GM23338 (cell line): ENCODE measurements at regions not wholly inside any gene's neighbourhood (a gene's known extent, or its start where the extent isn't known, plus 50 kb on each side); places are given as distances from the start of the nearest gene placed in this dataset.

ENCODE experiments used
- ATAC-seq: fragments of 200-7000 bp; cut with Tn5 transposase; 3 replicates; pipeline ENCODE4 v1.9.1; 2020
- DNase-seq: peaks from one replicate; pipeline ENCODE4 v3.0.0-alpha.2; 2015; ENCODE audit warnings: low spot score
- H2AFZ ChIP-seq: fragments of 200-600 bp; sonication (generic); 2 replicates; pipeline ENCODE4 v1.8.0; 2016; ENCODE audit warnings: antibody characterized with exemption, mild to moderate bottlenecking, moderate library complexity
- H3F3A ChIP-seq: fragments of 200-600 bp; sonication (generic); replicated peaks from 2 replicates; pipeline ENCODE4 v1.8.0; 2017; ENCODE audit warnings: antibody characterized with exemption, mixed run types, low read depth
- H3K27ac ChIP-seq: fragments of 200-600 bp; sonication (generic); 2 replicates; pipeline ENCODE4 v1.6.1; 2016; ENCODE audit warnings: low read depth
- H3K27me3 ChIP-seq: fragments of 200-600 bp; sonication (generic); 2 replicates; pipeline ENCODE4 v1.8.0; 2016; ENCODE audit warnings: mild to moderate bottlenecking, mixed run types, moderate library complexity; ENCODE audit not compliant: insufficient read depth
- H3K36me3 ChIP-seq: fragments of 200-600 bp; sonication (generic); 2 replicates; pipeline ENCODE4 v1.8.0; 2016; ENCODE audit warnings: mild to moderate bottlenecking; ENCODE audit not compliant: insufficient read depth
- H3K4me1 ChIP-seq: fragments of 200-600 bp; sonication (generic); 2 replicates; pipeline ENCODE4 v1.8.0; 2016; ENCODE audit warnings: mild to moderate bottlenecking, moderate library complexity; ENCODE audit not compliant: insufficient read depth
- H3K4me2 ChIP-seq: fragments of 200-600 bp; sonication (generic); 2 replicates; pipeline ENCODE4 v1.7.1; 2017; ENCODE audit warnings: mixed run types
- H3K4me3 ChIP-seq: fragments of 200-600 bp; sonication (generic); 2 replicates; pipeline ENCODE4 v1.6.1; 2016; ENCODE audit warnings: mixed run types
- H3K79me2 ChIP-seq: fragments of 200-600 bp; sonication (generic); replicated peaks from 2 replicates; pipeline ENCODE4 v1.8.0; 2017; ENCODE audit warnings: mild to moderate bottlenecking; ENCODE audit not compliant: insufficient read depth
- H3K9me2 ChIP-seq: fragments of 200-600 bp; sonication (generic); 2 replicates; pipeline ENCODE4 v1.8.0; 2017; ENCODE audit not compliant: insufficient read depth
- H4K20me1 ChIP-seq: fragments of 200-600 bp; sonication (generic); replicated peaks from 2 replicates; pipeline ENCODE4 v1.8.0; 2017; ENCODE audit warnings: mild to moderate bottlenecking; ENCODE audit not compliant: insufficient read depth
- H3K27ac Mint-ChIP-seq: 2 replicates; pipeline ENCODE4 v1.8.0; 2020; ENCODE audit warnings: inconsistent platforms, mild to moderate bottlenecking, moderate library complexity, mixed read lengths
- H3K27me3 Mint-ChIP-seq: 3 replicates; pipeline ENCODE4 v1.8.0; 2022; ENCODE audit warnings: low read depth, mild to moderate bottlenecking, moderate library complexity, mixed read lengths, inconsistent platforms; ENCODE audit not compliant: insufficient read depth, poor library complexity
- H3K36me3 Mint-ChIP-seq: 3 replicates; pipeline ENCODE4 v1.8.0; 2021; ENCODE audit warnings: low read depth, mild to moderate bottlenecking, inconsistent platforms, moderate library complexity, mixed read lengths
- H3K4me1 Mint-ChIP-seq: 3 replicates; pipeline ENCODE4 v1.8.0; 2020; ENCODE audit warnings: mild to moderate bottlenecking, inconsistent platforms, mixed read lengths
- H3K4me3 Mint-ChIP-seq: 3 replicates; pipeline ENCODE4 v1.8.0; 2021; ENCODE audit warnings: moderate library complexity, mild to moderate bottlenecking, inconsistent platforms, mixed read lengths
- H3K9me3 Mint-ChIP-seq: 3 replicates; pipeline ENCODE4 v1.8.0; 2020; ENCODE audit warnings: moderate library complexity, mild to moderate bottlenecking, inconsistent platforms, mixed read lengths
- CTCF ChIP-seq, 2 experiments: fragments of 200-600 bp in 1 of 2; sonication (generic) in 1 of 2; conservative IDR thresholded peaks; 2 replicates each; pipeline versions ENCODE4 v1.5.1 to v1.6.1; 2016 to 2017; ENCODE audit warnings: antibody characterized with exemption in 2 of 2, low read depth in 2 of 2, mild to moderate bottlenecking in 2 of 2, moderate library complexity in 1 of 2
- JUNB ChIP-seq: IDR thresholded peaks from one replicate; pipeline ENCODE4 v1.6.1; 2016; ENCODE audit warnings: antibody characterized with exemption; ENCODE audit not compliant: unreplicated experiment
- NANOG ChIP-seq: IDR thresholded peaks from 2 replicates; pipeline ENCODE4 v1.6.1; 2016; ENCODE audit warnings: antibody characterized with exemption, borderline replicate concordance
- ZNF331 ChIP-seq: fragments of 250-450 bp; sonication (Bioruptor Pico); IDR thresholded peaks from 2 replicates; pipeline ENCODE4 v1.5.0; 2020; ENCODE audit warnings: low read depth, mild to moderate bottlenecking, moderate library complexity
- TF ChIP-seq, protein P1 (sequence below): fragments of 250-450 bp; sonication (Bioruptor Pico); IDR thresholded peaks from 2 replicates; pipeline ENCODE4 v1.5.0; 2020; ENCODE audit warnings: mild to moderate bottlenecking, moderate library complexity
- TF ChIP-seq, protein P2 (sequence below): IDR thresholded peaks from 2 replicates; pipeline ENCODE4 v1.6.1; 2016; ENCODE audit warnings: antibody characterized with exemption

DNA sequence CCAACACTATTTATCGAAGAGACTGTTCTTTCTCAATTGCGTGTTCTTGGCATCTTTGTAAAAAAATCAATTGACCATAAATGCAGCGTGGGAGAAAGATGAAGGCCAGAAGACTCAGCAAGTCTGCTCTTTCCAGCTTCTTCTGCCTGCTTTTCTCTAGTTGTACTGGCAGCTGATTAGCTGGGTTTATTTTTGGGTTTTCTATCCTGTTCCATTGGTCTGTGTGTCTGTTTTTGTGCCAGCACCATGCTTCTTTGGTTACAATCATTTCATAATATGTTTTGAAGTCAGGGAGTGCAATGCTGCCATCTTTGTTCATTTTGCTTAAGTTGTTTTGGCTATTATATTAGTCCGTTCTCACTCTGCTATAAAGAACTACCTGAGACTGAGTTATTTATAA is 201.8 kb upstream of the B3GALT2 start (continued):
- TF ChIP-seq, protein P1, sequence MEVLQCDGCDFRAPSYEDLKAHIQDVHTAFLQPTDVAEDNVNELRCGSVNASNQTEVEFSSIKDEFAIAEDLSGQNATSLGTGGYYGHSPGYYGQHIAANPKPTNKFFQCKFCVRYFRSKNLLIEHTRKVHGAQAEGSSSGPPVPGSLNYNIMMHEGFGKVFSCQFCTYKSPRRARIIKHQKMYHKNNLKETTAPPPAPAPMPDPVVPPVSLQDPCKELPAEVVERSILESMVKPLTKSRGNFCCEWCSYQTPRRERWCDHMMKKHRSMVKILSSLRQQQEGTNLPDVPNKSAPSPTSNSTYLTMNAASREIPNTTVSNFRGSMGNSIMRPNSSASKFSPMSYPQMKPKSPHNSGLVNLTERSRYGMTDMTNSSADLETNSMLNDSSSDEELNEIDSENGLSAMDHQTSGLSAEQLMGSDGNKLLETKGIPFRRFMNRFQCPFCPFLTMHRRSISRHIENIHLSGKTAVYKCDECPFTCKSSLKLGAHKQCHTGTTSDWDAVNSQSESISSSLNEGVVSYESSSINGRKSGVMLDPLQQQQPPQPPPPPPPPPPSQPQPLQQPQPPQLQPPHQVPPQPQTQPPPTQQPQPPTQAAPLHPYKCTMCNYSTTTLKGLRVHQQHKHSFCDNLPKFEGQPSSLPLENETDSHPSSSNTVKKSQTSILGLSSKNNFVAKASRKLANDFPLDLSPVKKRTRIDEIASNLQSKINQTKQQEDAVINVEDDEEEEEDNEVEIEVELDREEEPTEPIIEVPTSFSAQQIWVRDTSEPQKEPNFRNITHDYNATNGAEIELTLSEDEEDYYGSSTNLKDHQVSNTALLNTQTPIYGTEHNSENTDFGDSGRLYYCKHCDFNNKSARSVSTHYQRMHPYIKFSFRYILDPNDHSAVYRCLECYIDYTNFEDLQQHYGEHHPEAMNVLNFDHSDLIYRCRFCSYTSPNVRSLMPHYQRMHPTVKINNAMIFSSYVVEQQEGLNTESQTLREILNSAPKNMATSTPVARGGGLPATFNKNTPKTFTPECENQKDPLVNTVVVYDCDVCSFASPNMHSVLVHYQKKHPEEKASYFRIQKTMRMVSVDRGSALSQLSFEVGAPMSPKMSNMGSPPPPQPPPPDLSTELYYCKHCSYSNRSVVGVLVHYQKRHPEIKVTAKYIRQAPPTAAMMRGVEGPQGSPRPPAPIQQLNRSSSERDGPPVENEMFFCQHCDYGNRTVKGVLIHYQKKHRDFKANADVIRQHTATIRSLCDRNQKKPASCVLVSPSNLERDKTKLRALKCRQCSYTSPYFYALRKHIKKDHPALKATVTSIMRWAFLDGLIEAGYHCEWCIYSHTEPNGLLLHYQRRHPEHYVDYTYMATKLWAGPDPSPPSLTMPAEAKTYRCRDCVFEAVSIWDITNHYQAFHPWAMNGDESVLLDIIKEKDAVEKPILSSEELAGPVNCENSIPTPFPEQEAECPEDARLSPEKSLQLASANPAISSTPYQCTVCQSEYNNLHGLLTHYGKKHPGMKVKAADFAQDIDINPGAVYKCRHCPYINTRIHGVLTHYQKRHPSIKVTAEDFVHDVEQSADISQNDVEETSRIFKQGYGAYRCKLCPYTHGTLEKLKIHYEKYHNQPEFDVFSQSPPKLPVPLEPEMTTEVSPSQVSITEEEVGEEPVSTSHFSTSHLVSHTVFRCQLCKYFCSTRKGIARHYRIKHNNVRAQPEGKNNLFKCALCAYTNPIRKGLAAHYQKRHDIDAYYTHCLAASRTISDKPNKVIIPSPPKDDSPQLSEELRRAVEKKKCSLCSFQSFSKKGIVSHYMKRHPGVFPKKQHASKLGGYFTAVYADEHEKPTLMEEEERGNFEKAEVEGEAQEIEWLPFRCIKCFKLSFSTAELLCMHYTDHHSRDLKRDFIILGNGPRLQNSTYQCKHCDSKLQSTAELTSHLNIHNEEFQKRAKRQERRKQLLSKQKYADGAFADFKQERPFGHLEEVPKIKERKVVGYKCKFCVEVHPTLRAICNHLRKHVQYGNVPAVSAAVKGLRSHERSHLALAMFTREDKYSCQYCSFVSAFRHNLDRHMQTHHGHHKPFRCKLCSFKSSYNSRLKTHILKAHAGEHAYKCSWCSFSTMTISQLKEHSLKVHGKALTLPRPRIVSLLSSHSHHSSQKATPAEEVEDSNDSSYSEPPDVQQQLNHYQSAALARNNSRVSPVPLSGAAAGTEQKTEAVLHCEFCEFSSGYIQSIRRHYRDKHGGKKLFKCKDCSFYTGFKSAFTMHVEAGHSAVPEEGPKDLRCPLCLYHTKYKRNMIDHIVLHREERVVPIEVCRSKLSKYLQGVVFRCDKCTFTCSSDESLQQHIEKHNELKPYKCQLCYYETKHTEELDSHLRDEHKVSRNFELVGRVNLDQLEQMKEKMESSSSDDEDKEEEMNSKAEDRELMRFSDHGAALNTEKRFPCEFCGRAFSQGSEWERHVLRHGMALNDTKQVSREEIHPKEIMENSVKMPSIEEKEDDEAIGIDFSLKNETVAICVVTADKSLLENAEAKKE (CRISPR knock-in tag) = no peak
- no peak for TF ChIP-seq JUNB
- TF ChIP-seq, protein P2, sequence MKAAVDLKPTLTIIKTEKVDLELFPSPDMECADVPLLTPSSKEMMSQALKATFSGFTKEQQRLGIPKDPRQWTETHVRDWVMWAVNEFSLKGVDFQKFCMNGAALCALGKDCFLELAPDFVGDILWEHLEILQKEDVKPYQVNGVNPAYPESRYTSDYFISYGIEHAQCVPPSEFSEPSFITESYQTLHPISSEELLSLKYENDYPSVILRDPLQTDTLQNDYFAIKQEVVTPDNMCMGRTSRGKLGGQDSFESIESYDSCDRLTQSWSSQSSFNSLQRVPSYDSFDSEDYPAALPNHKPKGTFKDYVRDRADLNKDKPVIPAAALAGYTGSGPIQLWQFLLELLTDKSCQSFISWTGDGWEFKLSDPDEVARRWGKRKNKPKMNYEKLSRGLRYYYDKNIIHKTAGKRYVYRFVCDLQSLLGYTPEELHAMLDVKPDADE = no peak
- TF ChIP-seq ZNF331 (CRISPR knock-in tag) = no peak

- no peaks in the 10 kb centered on the region; the same call in 1 of the 2 replicates for H3K9me2 ChIP-seq
- H3K4me2 ChIP-seq = no peak overlapping the region
- Mint-ChIP-seq H3K4me3 (no peak overlapping the region), H3K36me3 (no peaks in the 10 kb centered on the region), H3K27ac (no peak overlapping the region), H3K9me3 (no peaks in the 10 kb centered on the region), H3K27me3 (no peaks in the 10 kb centered on the region), H3K4me1 (no peaks in the 10 kb centered on the region)
- no peak overlapping the region for H3K4me3 ChIP-seq
- no peaks in the 10 kb centered on the region for H3F3A ChIP-seq
- H2AFZ ChIP-seq = no peak overlapping the region
- no peaks in the 10 kb centered on the region for H3K36me3 ChIP-seq
- ATAC-seq (no peak), DNase-seq (no peak)
- no peaks in the 10 kb centered on the region for H3K79me2 ChIP-seq
- no peaks in the 10 kb centered on the region for H3K27me3 ChIP-seq
- no peak overlapping the region for H3K27ac ChIP-seq
- H4K20me1 ChIP-seq = no peaks in the 10 kb centered on the region
- no peaks in the 10 kb centered on the region for H3K4me1 ChIP-seq
- TF ChIP-seq NANOG (no peak), CTCF (conservative IDR thresholded peaks at IDR 0.05; ENCODE audit: low read depth in 2 of 2) (no peak)
- TF ChIP-seq, protein P1 (CRISPR knock-in tag) = no peak
These were observed 201.0 kb upstream of the B3GALT2 start for GRCh38 chr1:193387406-193387805.
